ENCODE measurements at regions not wholly inside any gene's neighbourhood (a gene's known extent, or its start where the extent isn't known, plus 50 kb on each side); places are given as distances from the start of the nearest gene placed in this dataset.

- TF ChIP-seq ZNF274 (IDR thresholded peaks at IDR 0.05; ENCODE audit: low read depth, low read length), result no peak
- no peak for TF ChIP-seq SUZ12 (IDR thresholded peaks at IDR 0.05; ENCODE audit: extremely low read depth, insufficient read depth, insufficient read length)
- no peak for TF ChIP-seq YY1 (IDR thresholded peaks at IDR 0.05; ENCODE audit: insufficient read depth, insufficient read length)
Observed at GRCh38 chr7:25407053-25407452, 178.8 kb upstream of the NPVF start.

All from NT2/D1 (cell line).